Forelimb muscle (tissue), 1 donor: ENCODE measurements at regions not wholly inside any gene's neighbourhood (a gene's known extent, or its start where the extent isn't known, plus 50 kb on each side); places are given as distances from the start of the nearest gene placed in this dataset.
"Not testable (repeated sequence)": the region's sequence is repeated elsewhere in the genome, so short reads cannot be mapped to it uniquely, and the experiment has no call there.

ENCODE experiments used
- DNase-seq: peaks from one replicate; pipeline ENCODE4 v3.0.0-alpha.2; 2013; ENCODE audit warnings: low read depth

GRCh38 chr5:171713152-171713551 is 72.5 kb upstream of the SMIM23 start:
- DNase-seq, result no peak

- DNase-seq, result no peak
Observed at GRCh38 chr5:171714261-171714660, 71.4 kb upstream of the SMIM23 start.

DNA sequence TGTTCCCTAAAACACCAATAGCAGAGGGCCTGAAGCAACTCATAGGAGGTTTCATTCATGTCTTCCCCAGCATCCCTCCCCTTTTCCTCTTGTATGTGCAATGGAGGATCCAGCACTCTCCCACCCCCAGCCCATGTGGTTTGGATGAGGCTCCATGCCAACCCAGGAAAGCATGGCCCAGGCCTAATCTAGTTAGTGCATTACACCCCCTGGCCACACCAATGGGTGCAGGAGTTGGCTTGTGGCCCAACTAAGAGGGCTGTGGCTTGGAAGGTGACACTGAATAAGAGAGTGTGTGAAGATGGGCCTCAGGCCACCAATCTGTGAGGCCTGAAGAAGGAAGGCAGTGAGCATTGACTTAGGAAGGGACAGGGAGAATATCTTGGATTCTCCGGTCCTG is 70.8 kb upstream of the SMIM23 start:
- no peak for DNase-seq

DNA sequence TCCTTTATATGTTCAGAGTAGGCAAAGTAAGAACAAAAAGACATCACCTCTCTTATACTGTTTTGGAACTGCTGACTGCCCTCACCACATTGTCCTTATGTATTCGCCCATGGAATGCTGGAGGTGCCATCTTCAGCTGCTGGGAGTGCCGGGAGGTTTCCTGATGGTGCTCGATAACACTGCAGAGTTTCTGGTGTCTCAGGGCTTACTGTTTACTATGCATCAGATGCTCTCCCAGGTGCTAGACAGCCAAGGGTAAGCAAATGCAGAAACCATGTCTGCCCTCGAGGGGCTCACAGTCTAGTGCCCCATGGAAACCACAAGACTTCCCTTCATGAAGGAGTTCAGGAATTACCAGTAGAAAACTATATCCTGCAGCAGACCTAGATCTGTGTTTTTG is 70.1 kb upstream of the SMIM23 start:
- DNase-seq, result no peak

DNA sequence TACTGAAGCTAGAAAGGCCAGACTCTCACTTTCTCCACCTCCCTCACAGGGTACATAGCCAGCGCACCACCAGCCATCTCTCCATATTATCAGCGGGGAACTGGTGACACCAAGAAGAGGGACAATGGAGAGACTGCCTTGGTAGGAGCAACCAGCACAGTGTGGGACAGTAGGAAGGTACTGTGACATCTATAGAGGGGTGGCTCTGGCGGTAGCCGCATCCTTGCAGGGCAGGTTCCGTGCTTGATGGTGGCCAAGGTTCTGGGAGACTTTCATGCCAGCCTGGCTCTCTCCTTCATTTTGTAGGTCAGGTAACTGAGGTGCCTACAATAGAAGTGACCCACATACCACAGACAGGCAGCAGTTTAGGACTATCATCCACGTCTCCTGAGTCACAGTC is 65.5 kb upstream of the SMIM23 start:
- no peak for DNase-seq

- DNase-seq, result no peak
Observed at GRCh38 chr5:171721464-171721863, 64.2 kb upstream of the SMIM23 start.

- peak; percentile 54 for DNase-seq
Observed at GRCh38 chr5:171724468-171725204, 61.0 kb upstream of the SMIM23 start.

DNA sequence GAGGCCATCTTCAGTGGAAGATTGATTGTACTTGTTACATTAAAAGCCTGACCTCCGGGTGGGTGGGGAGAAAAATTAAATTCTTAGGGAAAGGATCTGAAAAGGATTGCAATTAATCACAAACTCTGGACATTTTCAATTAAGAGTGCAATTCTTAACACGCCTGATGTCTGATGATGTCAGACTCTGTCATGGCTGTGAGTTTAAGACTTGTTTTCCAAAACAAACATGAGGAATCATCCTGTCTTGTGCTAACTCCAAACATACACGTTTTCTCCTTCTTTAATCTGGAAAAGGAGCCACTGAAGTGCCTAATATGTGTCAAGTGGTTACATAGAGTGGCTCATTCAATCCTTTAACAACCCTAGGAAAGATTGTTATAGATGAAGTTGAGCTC is 60.4 kb upstream of the SMIM23 start:
- no peak for DNase-seq

- not testable (repeated sequence) for DNase-seq
Observed at GRCh38 chr5:171726819-171727218, 58.8 kb upstream of the SMIM23 start.

DNA sequence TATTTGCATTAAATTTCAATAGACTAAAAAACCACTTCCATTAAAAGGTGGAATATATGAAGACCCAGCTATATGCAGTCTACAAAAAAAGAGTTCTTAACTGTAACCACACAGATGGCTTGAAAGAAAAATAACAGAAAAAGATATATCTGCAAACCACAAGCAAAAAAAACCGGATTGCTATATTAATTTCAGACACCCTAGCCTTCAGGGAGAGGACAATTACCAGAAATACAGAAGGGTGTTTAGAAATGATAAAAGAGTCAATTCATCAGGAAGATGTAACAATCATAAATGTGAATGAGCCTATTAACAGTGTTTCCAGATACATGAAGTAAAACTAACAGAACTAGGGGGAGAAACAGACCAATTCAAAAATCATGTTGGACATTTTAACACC is 56.9 kb upstream of the SMIM23 start:
- DNase-seq, result no peak
